ENCODE measurements at regions not wholly inside any gene's neighbourhood (a gene's known extent, or its start where the extent isn't known, plus 50 kb on each side); places are given as distances from the start of the nearest gene placed in this dataset.

DNA sequence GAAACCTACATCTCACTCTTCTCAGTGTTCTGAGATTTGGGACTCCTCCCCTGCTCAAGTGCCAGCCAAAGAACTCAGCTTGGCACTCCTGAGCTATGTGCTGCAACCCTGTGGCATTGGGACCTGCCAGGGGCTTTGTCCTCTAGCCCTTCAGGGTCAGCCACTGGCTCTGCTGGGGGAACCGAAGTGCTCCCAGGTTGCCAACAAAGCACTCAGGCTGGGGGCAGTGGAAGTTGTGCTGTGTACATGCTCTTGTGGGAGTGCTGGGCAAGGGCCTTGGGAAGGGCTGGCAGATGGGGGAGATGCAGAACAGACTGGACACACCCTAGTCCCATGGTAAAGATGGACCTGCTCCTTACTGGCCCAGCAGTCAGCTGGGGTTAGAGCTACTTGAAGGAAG is 498.6 kb downstream of the CAAP1 start:
- no peak for DNase-seq (ENCODE audit: low read depth in 2 of 2)

GRCh38 chr9:26392639-26393038 is 500.0 kb downstream of the CAAP1 start:
- no peak for DNase-seq (ENCODE audit: low read depth in 2 of 2)

- no peak for DNase-seq (ENCODE audit: low read depth in 2 of 2)
Measured at GRCh38 chr9:26391036-26391435, 501.6 kb downstream of the CAAP1 start.

DNA sequence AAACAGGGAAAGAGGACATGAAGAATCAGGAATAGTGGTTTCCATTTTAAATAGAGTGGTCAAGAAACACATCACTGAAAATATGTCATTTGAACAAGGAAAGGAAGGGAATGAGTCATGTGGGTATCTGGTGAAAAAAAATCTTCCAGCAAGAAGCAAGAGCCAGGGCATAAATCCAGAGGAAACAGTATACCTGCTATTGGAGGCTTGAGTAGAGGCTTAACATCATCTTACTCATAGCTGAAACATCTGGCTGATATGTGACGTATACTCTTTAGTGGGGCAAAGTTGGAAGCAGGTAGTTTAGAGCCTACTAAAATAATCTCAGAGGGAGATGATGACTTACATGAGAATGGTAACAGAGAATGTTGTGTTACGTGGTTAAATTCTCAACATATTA is 517.2 kb downstream of the CAAP1 start:
- no peak for DNase-seq (ENCODE audit: low read depth in 2 of 2)

DNA sequence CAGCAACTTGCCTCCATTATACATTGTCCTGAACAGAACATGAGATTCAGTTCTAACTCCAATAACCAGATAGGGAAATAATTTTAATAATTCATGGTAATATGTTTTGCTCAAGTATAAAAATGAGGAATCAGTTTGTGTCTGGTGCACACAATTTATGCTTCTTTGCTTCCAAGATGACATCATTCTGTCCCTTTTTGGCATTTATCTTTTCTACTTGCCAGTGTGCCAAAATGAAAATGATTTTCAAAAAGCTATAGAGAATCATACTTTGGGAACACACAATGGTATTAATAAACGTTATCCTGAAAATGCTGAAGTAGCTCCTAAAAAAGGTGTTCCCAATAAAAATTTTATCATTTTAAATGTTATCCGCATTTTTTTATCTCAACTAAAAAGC is 519.0 kb downstream of the CAAP1 start:
- DNase-seq (ENCODE audit: low read depth in 2 of 2): no peak

GRCh38 chr9:26371236-26371635 is 521.4 kb downstream of the CAAP1 start:
- DNase-seq (ENCODE audit: low read depth in 2 of 2): no peak

- DNase-seq (ENCODE audit: low read depth in 2 of 2): no peak
Measured at GRCh38 chr9:26369093-26369492, 523.5 kb downstream of the CAAP1 start.

- no peak for DNase-seq (ENCODE audit: low read depth in 2 of 2)
Measured at GRCh38 chr9:26368241-26368640, 524.4 kb downstream of the CAAP1 start.

DNA sequence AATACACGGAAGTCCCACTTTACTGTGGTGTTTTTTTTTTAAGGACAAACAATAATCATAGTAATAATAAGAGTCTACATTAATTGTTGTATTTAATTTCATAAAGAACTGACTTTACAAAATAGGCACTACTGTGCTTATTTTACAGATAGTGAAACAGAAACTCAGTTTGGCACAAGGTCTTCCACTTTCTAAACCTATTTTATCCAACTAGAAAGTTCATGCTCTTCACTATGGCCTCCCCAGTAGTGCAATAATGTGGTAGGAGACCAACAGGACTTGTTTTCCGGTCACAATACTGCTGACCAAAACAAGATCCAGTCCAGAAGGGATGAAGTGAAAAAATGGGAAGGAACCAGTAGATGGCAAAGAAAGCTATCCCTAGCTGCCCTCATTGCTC is 531.6 kb downstream of the CAAP1 start:
- DNase-seq (ENCODE audit: low read depth in 2 of 2): no peak

DNA sequence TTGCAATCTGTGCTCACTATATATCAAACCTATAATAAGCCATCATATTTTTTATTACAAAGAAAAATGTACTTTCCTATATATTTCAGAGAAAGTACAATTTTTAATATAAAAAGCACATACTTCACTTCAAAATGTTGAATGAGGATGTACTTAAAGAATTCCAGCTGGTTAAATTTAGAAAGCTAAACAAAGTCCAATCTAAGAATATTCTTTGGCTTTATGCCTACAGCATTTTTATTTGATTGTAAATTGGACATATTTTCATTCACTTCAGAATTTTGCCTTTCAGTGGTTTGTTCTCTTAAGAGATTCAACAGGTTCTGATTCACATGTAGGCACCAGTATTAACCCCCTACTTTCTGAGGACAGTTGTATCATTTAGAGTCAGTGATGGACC is 533.8 kb downstream of the CAAP1 start:
- no peak for DNase-seq (ENCODE audit: low read depth in 2 of 2)

DNA sequence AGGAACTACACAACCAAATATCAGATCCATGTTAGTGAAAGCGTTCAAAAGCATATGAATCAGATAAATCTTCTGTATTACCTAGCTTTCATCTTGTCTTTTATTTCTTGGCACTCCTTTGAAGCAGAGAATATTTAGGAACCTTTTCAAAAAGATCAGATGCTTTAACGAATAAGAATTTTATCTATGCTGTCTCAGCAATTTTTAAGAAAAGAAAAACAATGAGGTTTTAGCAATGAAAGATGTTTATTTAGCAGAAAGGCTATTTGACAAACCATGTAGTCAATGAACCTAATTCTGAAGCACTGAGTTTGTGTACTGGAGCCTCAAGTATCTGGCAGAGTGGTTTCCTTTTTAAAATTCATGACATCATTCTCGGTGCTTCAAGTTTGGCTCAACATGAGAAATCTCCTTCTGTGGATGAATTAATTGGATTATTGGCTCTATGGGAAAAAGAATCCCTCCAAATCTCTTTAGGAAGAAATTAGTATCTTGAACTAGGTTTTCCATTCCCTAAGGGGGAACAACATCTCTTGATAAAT is 534.7 kb downstream of the CAAP1 start:
- no peak for DNase-seq (ENCODE audit: low read depth in 2 of 2)

GRCh38 chr9:26356491-26356890 is 536.1 kb downstream of the CAAP1 start:
- no peak for DNase-seq (ENCODE audit: low read depth in 2 of 2)

DNA sequence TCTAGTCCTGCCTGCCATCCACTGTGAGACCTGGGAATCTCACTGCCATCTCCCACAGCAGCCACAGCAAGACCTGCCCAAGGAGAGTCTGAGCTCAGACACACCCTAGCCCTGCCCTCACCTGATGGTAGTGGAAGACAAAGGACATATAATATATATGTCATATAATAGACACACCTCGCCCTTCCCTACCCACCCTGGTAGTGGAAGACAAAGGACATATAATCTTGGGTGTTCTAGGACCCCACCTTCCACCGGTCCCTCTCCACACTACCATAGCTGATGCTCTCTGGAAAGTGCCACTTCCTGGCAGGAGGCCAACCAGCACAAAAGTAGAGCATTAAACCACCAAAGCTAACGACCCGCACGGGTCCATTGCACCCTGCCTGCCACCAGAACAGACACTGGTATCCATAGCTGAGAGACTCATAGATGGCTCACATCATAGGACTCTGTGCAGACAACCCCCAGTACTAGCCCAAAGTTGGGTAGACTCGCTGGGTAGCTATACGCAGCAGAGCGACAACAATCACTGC is 545.6 kb downstream of the CAAP1 start:
- DNase-seq (ENCODE audit: low read depth in 2 of 2): no peak

GRCh38 chr9:26341545-26341944 is 551.1 kb downstream of the CAAP1 start:
- DNase-seq (ENCODE audit: low read depth in 2 of 2): no peak

DNA sequence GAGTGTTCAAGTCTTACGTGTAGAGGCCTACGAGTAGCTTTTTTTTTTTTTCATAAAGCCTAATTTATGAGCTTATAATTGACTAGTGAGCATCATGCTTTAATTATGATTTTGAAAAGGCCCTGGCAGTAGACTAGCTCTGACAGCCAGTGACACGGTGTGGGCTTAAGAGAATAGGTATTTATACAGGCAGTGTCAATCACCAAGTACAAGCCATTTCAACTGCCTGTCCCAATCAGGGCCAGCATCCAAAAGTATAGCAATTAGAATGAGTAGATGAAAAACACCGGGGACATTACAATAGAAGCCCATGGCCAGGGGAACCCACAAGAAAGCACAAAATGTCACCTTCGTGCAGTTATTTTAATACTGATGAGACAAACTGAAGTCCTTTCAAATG is 552.8 kb downstream of the CAAP1 start:
- no peak for DNase-seq (ENCODE audit: low read depth in 2 of 2)

- DNase-seq (ENCODE audit: low read depth in 2 of 2): no peak
Measured at GRCh38 chr9:26335116-26335515, 557.5 kb downstream of the CAAP1 start.

GRCh38 chr9:26334706-26335105 is 557.9 kb downstream of the CAAP1 start:
- DNase-seq (ENCODE audit: low read depth in 2 of 2): no peak

DNA sequence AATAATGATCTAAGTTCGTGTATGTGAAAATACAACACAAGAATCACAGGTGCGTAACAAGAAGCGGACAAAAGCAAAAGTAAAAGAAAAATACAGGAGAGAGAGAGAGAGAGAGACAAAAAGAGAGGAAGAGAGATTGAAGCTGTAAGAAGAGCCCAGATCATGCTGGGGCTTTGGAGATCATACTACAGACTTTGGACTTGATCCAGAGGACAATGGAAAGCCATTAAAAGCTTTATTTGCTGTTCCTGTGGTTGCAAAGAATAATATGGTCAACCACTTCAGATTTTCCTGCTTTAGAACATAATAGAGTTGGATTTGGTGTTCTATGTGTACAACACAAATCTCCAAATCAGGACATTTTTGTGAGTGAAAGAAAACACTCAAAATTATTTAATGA is 561.4 kb downstream of the CAAP1 start:
- DNase-seq (ENCODE audit: low read depth in 2 of 2): no peak

- no peak for DNase-seq (ENCODE audit: low read depth in 2 of 2)
Measured at GRCh38 chr9:26329974-26330373, 562.6 kb downstream of the CAAP1 start.

- peak; percentile 67 to 85 for DNase-seq (ENCODE audit: low read depth in 2 of 2)
Measured at GRCh38 chr9:26326563-26326962, 566.0 kb downstream of the CAAP1 start.

GRCh38 chr9:26325444-26325829 is 567.2 kb downstream of the CAAP1 start:
- no peak for DNase-seq (ENCODE audit: low read depth in 2 of 2)

- DNase-seq (ENCODE audit: low read depth in 2 of 2): no peak
Measured at GRCh38 chr9:26324786-26325443, 567.7 kb downstream of the CAAP1 start.

GRCh38 chr9:26321935-26322334 is 570.7 kb downstream of the CAAP1 start:
- no peak for DNase-seq (ENCODE audit: low read depth in 2 of 2)

GRCh38 chr9:26319859-26320258 is 572.7 kb downstream of the CAAP1 start:
- no peak for DNase-seq (ENCODE audit: low read depth in 2 of 2)
